Loucy (cell line): ENCODE measurements at regions not wholly inside any gene's neighbourhood (a gene's known extent, or its start where the extent isn't known, plus 50 kb on each side); places are given as distances from the start of the nearest gene placed in this dataset.

ENCODE experiments used
- EZH2phosphoT487 ChIP-seq: fragments of 200-600 bp; IDR thresholded peaks from 2 replicates; pipeline ENCODE4 v1.6.1; 2018; ENCODE audit warnings: antibody characterized with exemption, mild to moderate bottlenecking, moderate library complexity, borderline replicate concordance
- TF ChIP-seq, protein P1 (sequence below): fragments of 200-600 bp; sonication (generic); conservative IDR thresholded peaks from 2 replicates; pipeline ENCODE4 v1.5.1; 2014; ENCODE audit warnings: mild to moderate bottlenecking, antibody characterized with exemption, low read length

DNA sequence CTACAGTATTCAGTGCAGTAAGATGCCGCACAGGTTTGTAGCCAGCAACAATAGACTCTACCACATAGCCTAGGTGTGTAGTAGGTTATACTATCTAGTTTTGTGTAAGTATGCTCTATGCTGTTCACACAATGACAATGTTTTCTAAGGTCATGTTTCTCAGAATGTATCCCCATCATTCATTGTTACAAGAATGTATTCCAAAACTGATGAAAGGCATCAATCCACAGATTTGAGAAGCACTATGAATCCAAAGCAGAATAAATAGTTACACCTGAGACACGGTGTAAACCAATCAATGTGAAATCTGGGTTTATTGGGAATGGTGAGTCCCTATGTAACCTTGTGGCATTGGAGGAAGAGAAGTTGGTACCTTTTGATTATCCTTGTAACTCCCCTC is 54.5 kb upstream of the MARK1 start:
- TF ChIP-seq, protein P1, sequence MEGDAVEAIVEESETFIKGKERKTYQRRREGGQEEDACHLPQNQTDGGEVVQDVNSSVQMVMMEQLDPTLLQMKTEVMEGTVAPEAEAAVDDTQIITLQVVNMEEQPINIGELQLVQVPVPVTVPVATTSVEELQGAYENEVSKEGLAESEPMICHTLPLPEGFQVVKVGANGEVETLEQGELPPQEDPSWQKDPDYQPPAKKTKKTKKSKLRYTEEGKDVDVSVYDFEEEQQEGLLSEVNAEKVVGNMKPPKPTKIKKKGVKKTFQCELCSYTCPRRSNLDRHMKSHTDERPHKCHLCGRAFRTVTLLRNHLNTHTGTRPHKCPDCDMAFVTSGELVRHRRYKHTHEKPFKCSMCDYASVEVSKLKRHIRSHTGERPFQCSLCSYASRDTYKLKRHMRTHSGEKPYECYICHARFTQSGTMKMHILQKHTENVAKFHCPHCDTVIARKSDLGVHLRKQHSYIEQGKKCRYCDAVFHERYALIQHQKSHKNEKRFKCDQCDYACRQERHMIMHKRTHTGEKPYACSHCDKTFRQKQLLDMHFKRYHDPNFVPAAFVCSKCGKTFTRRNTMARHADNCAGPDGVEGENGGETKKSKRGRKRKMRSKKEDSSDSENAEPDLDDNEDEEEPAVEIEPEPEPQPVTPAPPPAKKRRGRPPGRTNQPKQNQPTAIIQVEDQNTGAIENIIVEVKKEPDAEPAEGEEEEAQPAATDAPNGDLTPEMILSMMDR: no peak
- no peak for TF ChIP-seq EZH2phosphoT487
